CD14-positive monocyte (primary cell): ENCODE measurements at regions not wholly inside any gene's neighbourhood (a gene's known extent, or its start where the extent isn't known, plus 50 kb on each side); places are given as distances from the start of the nearest gene placed in this dataset.

Experiments used
- DNase-seq, 3 donors: peaks; one replicate each; pipeline ENCODE4 v3.0.0-alpha.2; 2011 to 2022
- H2AFZ ChIP-seq: 2 replicates; pipeline ENCODE4 v1.6.0; 2012; ENCODE audit warnings: mild to moderate bottlenecking, low read depth, low read length, inconsistent platforms; ENCODE audit not compliant: insufficient read depth, poor library complexity, severe bottlenecking
- H3K27ac ChIP-seq, 2 donors: 1 replicate in 1 of 2; 2 replicates in 1 of 2; pipeline ENCODE4 v1.5.1; 2012 to 2013; ENCODE audit warnings: low read length in 2 of 2, control low read depth in 1 of 2, inconsistent platforms in 1 of 2, low read depth in 1 of 2, mild to moderate bottlenecking in 1 of 2
- H3K27me3 ChIP-seq, 2 donors: one replicate each; pipeline versions ENCODE4 v1.6.0 to v1.6.1; 2011 to 2013; ENCODE audit warnings: low read length in 2 of 2; ENCODE audit not compliant: control insufficient read depth in 2 of 2, insufficient read depth in 2 of 2
- H3K36me3 ChIP-seq, 2 donors: replicated peaks in 1 of 2; 1 replicate in 1 of 2; 2 replicates in 1 of 2; pipeline versions ENCODE4 v1.5.1 to v1.6.1; 2012 to 2013; ENCODE audit warnings: low read length in 2 of 2, control low read depth in 1 of 2, inconsistent platforms in 1 of 2, mild to moderate bottlenecking in 1 of 2; ENCODE audit not compliant: insufficient read depth in 2 of 2, control insufficient read depth in 1 of 2
- H3K4me1 ChIP-seq, 2 donors: 1 replicate in 1 of 2; 2 replicates in 1 of 2; pipeline versions ENCODE4 v1.5.1 to v1.6.1; 2012 to 2013; ENCODE audit warnings: low read length in 2 of 2, control low read depth in 1 of 2, inconsistent platforms in 1 of 2, mild to moderate bottlenecking in 1 of 2, moderate library complexity in 1 of 2; ENCODE audit not compliant: insufficient read depth in 2 of 2, control insufficient read depth in 1 of 2
- H3K4me2 ChIP-seq: replicated peaks from 2 replicates; pipeline ENCODE3; 2012; ENCODE audit warnings: low read length, moderate library complexity, mild to moderate bottlenecking; ENCODE audit not compliant: poor library complexity, severe bottlenecking; ENCODE audit errors: extremely low read depth
- H3K4me3 ChIP-seq, 3 experiments: fragments of 200-600 bp in 1 of 3; sonication (generic) in 1 of 3; replicated peaks in 1 of 3; 1 replicate in 2 of 3; 2 replicates in 1 of 3; pipeline ENCODE4 v1.5.1; 2011 to 2013; ENCODE audit warnings: low read length in 3 of 3, mild to moderate bottlenecking in 3 of 3, control low read depth in 2 of 3, low read depth in 2 of 3, inconsistent platforms in 1 of 3, moderate library complexity in 1 of 3
- H3K79me2 ChIP-seq: 2 replicates; pipeline ENCODE4 v1.6.0; 2012; ENCODE audit warnings: mild to moderate bottlenecking, control low read depth, inconsistent platforms, low read length, moderate library complexity; ENCODE audit not compliant: insufficient read depth
- H3K9ac ChIP-seq: 2 replicates; pipeline ENCODE4 v1.6.0; 2017; ENCODE audit warnings: low read length, mild to moderate bottlenecking; ENCODE audit not compliant: insufficient read depth, poor library complexity, severe bottlenecking
- H3K9me3 ChIP-seq, 2 donors: replicated peaks in 1 of 2; 1 replicate in 1 of 2; 2 replicates in 1 of 2; pipeline versions ENCODE4 v1.5.1 to v1.6.1; 2012 to 2013; ENCODE audit warnings: low read length in 2 of 2, control low read depth in 1 of 2; ENCODE audit not compliant: control insufficient read depth in 1 of 2, insufficient read depth in 1 of 2
- H4K20me1 ChIP-seq: 2 replicates; pipeline ENCODE4 v1.6.0; 2012; ENCODE audit warnings: mild to moderate bottlenecking, low read length, control low read depth, moderate library complexity; ENCODE audit not compliant: insufficient read depth
- H3K27ac Mint-ChIP-seq, 7 donors: one replicate each; pipeline ENCODE4 v1.8.0; 2020; ENCODE audit warnings: mild to moderate bottlenecking in 7 of 7, mixed read lengths in 7 of 7, moderate library complexity in 6 of 7, inconsistent platforms in 2 of 7
- H3K27me3 Mint-ChIP-seq, 3 donors: one replicate each; pipeline ENCODE4 v1.8.0; 2021 to 2022; ENCODE audit warnings: low read depth in 3 of 3, mild to moderate bottlenecking in 3 of 3, mixed read lengths in 3 of 3, moderate library complexity in 3 of 3, inconsistent platforms in 1 of 3
- H3K36me3 Mint-ChIP-seq, 2 donors: one replicate each; pipeline ENCODE4 v1.8.0; 2020; ENCODE audit warnings: mixed read lengths in 2 of 2, inconsistent platforms in 1 of 2, mild to moderate bottlenecking in 1 of 2
- H3K4me1 Mint-ChIP-seq: one replicate; pipeline ENCODE4 v1.8.0; 2020; ENCODE audit warnings: mild to moderate bottlenecking, mixed read lengths
- H3K4me3 Mint-ChIP-seq, 2 donors: one replicate each; pipeline ENCODE4 v1.8.0; 2020; ENCODE audit warnings: mild to moderate bottlenecking in 2 of 2, mixed read lengths in 2 of 2, moderate library complexity in 1 of 2
- H3K9me3 Mint-ChIP-seq, 7 donors: one replicate each; pipeline ENCODE4 v1.8.0; 2020 to 2022; ENCODE audit warnings: mixed read lengths in 7 of 7, mild to moderate bottlenecking in 6 of 7, moderate library complexity in 6 of 7, inconsistent platforms in 2 of 7
- CTCF ChIP-seq: fragments of 200-600 bp; IDR thresholded peaks from one replicate; pipeline ENCODE4 v1.8.0; 2022; ENCODE audit warnings: antibody characterized with exemption, mild to moderate bottlenecking
- WGBS: methylation state at CpG from one replicate; pipeline ENCODE4 v1.1.5; 2013; ENCODE audit warnings: missing lambda C conversion rate; ENCODE audit not compliant: insufficient coverage; 5-methylcytosine and 5-hydroxymethylcytosine counted together
- intact Hi-C, 2 donors: fragments of 100-400 bp; cut with micrococcal nuclease; formaldehyde crosslinking; loops; one replicate each; pipeline versions ENCODE4 v1.15.0 to v1.15.1; 2023

GRCh38 chr6:145306489-145306888 lies 428.8 kb downstream of the EPM2A start:
- Mint-ChIP-seq H3K36me3 (no peaks in the 10 kb centered on the region), H3K4me1 (no peaks in the 10 kb centered on the region), H3K27ac (no peak overlapping the region), H3K27me3 (peaks cover 0 to 1% (median 0%) of the 10 kb centered on the region in 3 donors), H3K4me3 (no peak overlapping the region), H3K9me3 (peaks cover 0 to 8% (median 3%) of the 10 kb centered on the region in 7 donors)
- no peak overlapping the region for H3K9ac ChIP-seq
- no peaks in the 10 kb centered on the region for H3K79me2 ChIP-seq
- H3K4me2 ChIP-seq = no peak overlapping the region
- H4K20me1 ChIP-seq = no peaks in the 10 kb centered on the region
- H3K36me3 ChIP-seq = no peaks in the 10 kb centered on the region
- no peak for TF ChIP-seq CTCF
- no peak overlapping the region for H3K27ac ChIP-seq
- DNase-seq = no peak
- WGBS = 95% methylated on average over 4 of the region's 5 CpGs
- H2AFZ ChIP-seq = no peak overlapping the region
- no peaks in the 10 kb centered on the region for H3K4me1 ChIP-seq
- no peaks in the 10 kb centered on the region for H3K27me3 ChIP-seq
- no peak overlapping the region for H3K4me3 ChIP-seq
- no peaks in the 10 kb centered on the region for H3K9me3 ChIP-seq
- intact Hi-C loops = no loop called here

GRCh38 chr6:145309842-145310535 lies 425.3 kb downstream of the EPM2A start:
- Histone ChIP-seq H3K4me3 (no peak overlapping the region), H3K36me3 (no peaks in the 10 kb centered on the region), H3K27ac (no peak overlapping the region), H3K4me2 (no peak overlapping the region), H2AFZ (no peak overlapping the region), H3K4me1 (no peaks in the 10 kb centered on the region), H3K9me3 (no peaks in the 10 kb centered on the region), H3K27me3 (no peaks in the 10 kb centered on the region), H3K9ac (no peak overlapping the region), H3K79me2 (no peaks in the 10 kb centered on the region), H4K20me1 (no peaks in the 10 kb centered on the region)
- no peak for TF ChIP-seq CTCF
- no peak overlapping the region for H3K27ac Mint-ChIP-seq
- DNase-seq = no peak
- no peaks in the 10 kb centered on the region for H3K36me3 Mint-ChIP-seq
- no peak overlapping the region for H3K4me3 Mint-ChIP-seq
- intact Hi-C loops = no loop called here
- H3K9me3 Mint-ChIP-seq = peaks cover 0 to 6% (median 4%) of the 10 kb centered on the region in 7 donors
- H3K4me1 Mint-ChIP-seq = no peaks in the 10 kb centered on the region
- WGBS = no CpG with 5 or more reads among the region's 3 CpGs
- H3K27me3 Mint-ChIP-seq = no peaks in the 10 kb centered on the region
